Testis (tissue), 2 donors: ENCODE measurements at regions not wholly inside any gene's neighbourhood (a gene's known extent, or its start where the extent isn't known, plus 50 kb on each side); places are given as distances from the start of the nearest gene placed in this dataset.
A peak's percentile ranks its signal among the peaks of the same experiment; 100 is the strongest.

Experiments
- DNase-seq: peaks from one replicate; pipeline ENCODE4 v3.0.0-alpha.2; 2019
- H3K27ac ChIP-seq, 2 donors: fragments of 200-600 bp; sonication (generic); one replicate each; pipeline ENCODE4 v1.5.1; 2019
- H3K27me3 ChIP-seq: fragments of 200-600 bp; sonication (generic); one replicate; pipeline ENCODE4 v1.5.1; 2019
- H3K36me3 ChIP-seq: fragments of 200-600 bp; sonication (generic); one replicate; pipeline ENCODE4 v1.5.1; 2017; ENCODE audit warnings: low read depth; ENCODE audit errors: missing control alignments
- H3K4me1 ChIP-seq: fragments of 200-600 bp; sonication (generic); one replicate; pipeline ENCODE4 v1.5.1; 2019
- H3K4me3 ChIP-seq, 2 donors: fragments of 200-600 bp; sonication (generic); one replicate each; pipeline ENCODE4 v1.5.1; 2017 to 2019
- H3K9me3 ChIP-seq: fragments of 200-600 bp; sonication (generic); one replicate; pipeline ENCODE4 v1.5.1; 2017
- POLR2A ChIP-seq: fragments of 450-650 bp; IDR thresholded peaks from one replicate; pipeline ENCODE4 v1.6.1; 2017; ENCODE audit warnings: antibody characterized with exemption, mild to moderate bottlenecking, moderate library complexity
- WGBS, 2 donors: methylation state at CpG; one replicate each; pipeline ENCODE4 v1.1.5; 2018; 5-methylcytosine and 5-hydroxymethylcytosine counted together
- intact Hi-C: fragments of 100-400 bp; cut with DNase I; formaldehyde crosslinking; loops from one replicate; pipeline ENCODE4 v1.15.1; 2023; ENCODE audit warnings: low total_unique reads
- TF ChIP-seq, protein P1 (sequence below), 3 experiments: fragments of 450-650 bp in 2 of 3; fragments of 200-600 bp in 1 of 3; sonication (generic) in 1 of 3; IDR thresholded peaks; one replicate each; pipeline ENCODE4 v1.5.1; 2016 to 2019; ENCODE audit warnings: antibody characterized with exemption in 3 of 3, mild to moderate bottlenecking in 2 of 3, moderate library complexity in 1 of 3

DNA sequence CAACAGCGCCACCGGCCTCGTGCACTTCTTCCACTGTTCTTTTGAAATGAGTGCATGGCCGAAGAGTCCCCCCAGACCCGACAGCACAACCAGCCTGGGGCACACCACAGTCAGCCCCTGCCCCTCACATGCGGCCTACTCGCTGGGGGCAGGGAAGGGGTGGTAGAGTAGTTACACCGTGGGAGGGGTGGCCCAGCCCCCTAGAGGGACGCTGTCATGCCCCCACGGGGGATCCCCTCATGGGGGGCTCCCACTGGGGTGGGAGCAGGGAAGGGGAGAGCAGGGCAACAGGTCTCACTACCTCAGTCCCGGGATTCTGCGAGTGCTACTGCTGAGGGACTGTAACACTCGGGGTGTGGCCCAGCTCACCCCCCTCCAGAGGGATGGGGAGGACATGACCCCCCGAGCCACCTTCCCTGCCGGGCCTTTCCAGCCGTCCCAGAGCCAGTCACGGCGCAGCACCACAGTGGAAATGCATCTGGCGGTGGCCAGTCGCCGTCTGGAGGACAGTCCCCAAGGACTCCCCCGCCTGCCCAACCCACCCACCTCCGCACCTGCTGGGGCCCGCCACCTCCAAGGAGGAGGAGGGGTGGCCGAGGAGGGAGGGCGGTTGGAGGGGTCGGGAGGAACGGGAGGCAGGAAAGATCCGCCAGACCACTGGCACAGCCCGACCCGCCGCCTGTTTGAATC lies 84.6 kb upstream of the ZNF254 start:
- no peak for TF ChIP-seq POLR2A
- TF ChIP-seq, protein P1, sequence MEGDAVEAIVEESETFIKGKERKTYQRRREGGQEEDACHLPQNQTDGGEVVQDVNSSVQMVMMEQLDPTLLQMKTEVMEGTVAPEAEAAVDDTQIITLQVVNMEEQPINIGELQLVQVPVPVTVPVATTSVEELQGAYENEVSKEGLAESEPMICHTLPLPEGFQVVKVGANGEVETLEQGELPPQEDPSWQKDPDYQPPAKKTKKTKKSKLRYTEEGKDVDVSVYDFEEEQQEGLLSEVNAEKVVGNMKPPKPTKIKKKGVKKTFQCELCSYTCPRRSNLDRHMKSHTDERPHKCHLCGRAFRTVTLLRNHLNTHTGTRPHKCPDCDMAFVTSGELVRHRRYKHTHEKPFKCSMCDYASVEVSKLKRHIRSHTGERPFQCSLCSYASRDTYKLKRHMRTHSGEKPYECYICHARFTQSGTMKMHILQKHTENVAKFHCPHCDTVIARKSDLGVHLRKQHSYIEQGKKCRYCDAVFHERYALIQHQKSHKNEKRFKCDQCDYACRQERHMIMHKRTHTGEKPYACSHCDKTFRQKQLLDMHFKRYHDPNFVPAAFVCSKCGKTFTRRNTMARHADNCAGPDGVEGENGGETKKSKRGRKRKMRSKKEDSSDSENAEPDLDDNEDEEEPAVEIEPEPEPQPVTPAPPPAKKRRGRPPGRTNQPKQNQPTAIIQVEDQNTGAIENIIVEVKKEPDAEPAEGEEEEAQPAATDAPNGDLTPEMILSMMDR (IDR thresholded peaks at IDR 0.05), result no peak
- DNase-seq, result no peak
- no peaks in the 10 kb centered on the region for H3K9me3 ChIP-seq
- no peak overlapping the region for H3K27ac ChIP-seq
- H3K27me3 ChIP-seq, result no peaks in the 10 kb centered on the region
- H3K36me3 ChIP-seq, result no peaks in the 10 kb centered on the region
- H3K4me3 ChIP-seq, result no peak overlapping the region
- no peaks in the 10 kb centered on the region for H3K4me1 ChIP-seq
- intact Hi-C loops, result no loop called here
- WGBS, 2 donors, result 79 to 84% methylated on average over 5 to 28 of the region's 32 CpGs

DNA sequence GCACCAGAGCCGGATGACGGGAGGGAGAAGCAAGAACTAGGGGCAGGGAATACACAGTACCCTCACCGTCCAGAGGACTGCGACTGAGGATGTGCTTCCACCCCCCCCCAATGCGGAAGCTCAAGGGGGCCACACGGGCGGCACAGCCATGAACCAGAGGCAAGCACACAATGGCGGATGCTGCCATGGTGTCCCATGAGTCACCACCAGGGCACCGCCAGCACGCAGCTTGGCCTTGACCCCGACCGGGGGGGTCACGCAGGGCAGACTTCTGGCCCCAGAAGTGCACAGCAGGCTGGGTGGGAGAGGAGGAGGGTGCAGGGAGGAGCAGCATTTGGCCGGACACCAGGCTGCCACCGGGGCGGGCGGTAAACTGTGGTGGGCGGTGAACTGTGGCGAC lies 83.5 kb upstream of the ZNF254 start:
- Histone ChIP-seq H3K27me3 (no peaks in the 10 kb centered on the region), H3K27ac (no peak overlapping the region), H3K4me1 (no peaks in the 10 kb centered on the region), H3K4me3 (peak overlapping the region in 1 of 2 donors; percentile 4), H3K9me3 (no peaks in the 10 kb centered on the region), H3K36me3 (no peaks in the 10 kb centered on the region)
- WGBS, 2 donors, result 51 to 80% methylated on average over 13 to 19 of the region's 19 CpGs
- DNase-seq, result no peak
- TF ChIP-seq, protein P1 (IDR thresholded peaks at IDR 0.05), result no peak
- TF ChIP-seq POLR2A, result no peak
- intact Hi-C loops, result no loop called here

DNA sequence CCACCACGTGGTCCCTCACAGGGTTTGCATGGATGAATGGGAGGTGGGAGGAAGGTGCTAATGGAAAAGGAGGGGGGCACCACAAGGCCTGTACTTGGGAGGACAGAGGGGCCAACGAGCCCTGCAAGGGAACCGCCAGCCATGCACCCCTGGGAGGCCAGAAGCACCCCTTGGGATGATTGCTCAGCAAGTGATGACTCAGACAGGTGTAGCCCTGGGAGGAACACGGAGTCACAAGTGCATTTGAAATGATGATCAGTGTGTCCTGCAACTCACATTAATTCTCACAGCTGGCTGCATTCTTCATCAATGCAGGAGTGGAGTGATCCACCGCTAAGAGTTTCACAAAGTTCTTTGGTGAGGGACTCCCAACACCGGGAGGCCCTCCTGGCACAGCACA lies 82.8 kb upstream of the ZNF254 start:
- H3K9me3 ChIP-seq, result no peaks in the 10 kb centered on the region
- no peaks in the 10 kb centered on the region for H3K4me1 ChIP-seq
- no peaks in the 10 kb centered on the region for H3K36me3 ChIP-seq
- H3K27me3 ChIP-seq, result no peaks in the 10 kb centered on the region
- TF ChIP-seq, protein P1 (IDR thresholded peaks at IDR 0.05), result no peak
- no peak for TF ChIP-seq POLR2A
- 50 to 61% methylated on average over 4 to 6 of the region's 6 CpGs for WGBS, 2 donors
- intact Hi-C loops, result no loop called here
- no peak overlapping the region for H3K27ac ChIP-seq
- no peak overlapping the region for H3K4me3 ChIP-seq
- DNase-seq, result no peak

DNA sequence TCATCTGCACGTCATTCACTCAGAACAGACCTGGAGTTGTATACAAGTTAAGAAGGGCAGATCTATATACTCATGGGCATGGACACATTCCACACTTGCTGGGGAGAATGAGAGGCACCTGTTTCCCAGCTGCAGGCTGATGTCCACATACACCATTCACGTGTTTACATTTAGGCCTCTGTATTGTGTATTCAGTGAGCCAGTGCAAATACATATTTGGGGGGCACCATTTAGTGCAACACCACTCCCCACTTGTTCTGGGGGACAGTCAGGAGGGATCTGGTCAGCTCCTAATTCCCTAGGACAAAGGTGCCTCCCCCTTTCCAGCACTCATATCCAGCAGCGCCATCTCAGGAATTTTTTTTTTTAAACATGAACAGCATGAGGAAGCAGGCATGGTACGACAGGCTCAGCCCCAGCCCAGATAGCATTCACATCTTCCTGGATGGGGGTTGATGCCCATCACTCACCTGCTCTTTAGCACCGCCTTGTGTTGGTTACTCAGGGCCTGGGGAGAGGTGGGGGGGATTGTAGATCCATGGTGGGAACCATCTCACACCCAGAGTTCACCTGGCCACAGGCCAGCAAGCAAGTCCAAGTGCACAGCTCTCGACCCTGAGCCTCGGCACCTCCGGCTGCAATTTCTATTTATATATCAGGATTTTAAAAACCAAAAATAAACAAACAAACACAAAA lies 56.9 kb upstream of the ZNF254 start:
- no peaks in the 10 kb centered on the region for H3K27me3 ChIP-seq
- TF ChIP-seq, protein P1 (IDR thresholded peaks at IDR 0.05), result no peak
- no peak for TF ChIP-seq POLR2A
- intact Hi-C loops, result no loop called here

More for the DNA sequence above, 56.9 kb upstream of the ZNF254 start:
- DNase-seq, result no peak
- Histone ChIP-seq H3K4me1 (peaks cover 1% of the 10 kb centered on the region), H3K27ac (no peak overlapping the region), H3K4me3 (no peak overlapping the region), H3K36me3 (no peaks in the 10 kb centered on the region), H3K9me3 (no peaks in the 10 kb centered on the region)
- 72 to 81% methylated on average over 8 of the region's 8 CpGs for WGBS, 2 donors
